WERI-Rb-1 (cell line): ENCODE measurements at regions not wholly inside any gene's neighbourhood (a gene's known extent, or its start where the extent isn't known, plus 50 kb on each side); places are given as distances from the start of the nearest gene placed in this dataset.
"Not testable (repeated sequence)": the region's sequence is repeated elsewhere in the genome, so short reads cannot be mapped to it uniquely, and the experiment has no call there.

Source experiments
- DNase-seq: peaks from one replicate; pipeline ENCODE4 v3.0.0-alpha.2; 2020
- H3K27ac ChIP-seq: fragments of 250-450 bp; sonication (Bioruptor Pico); 2 replicates; pipeline ENCODE4 v1.5.1; 2020; ENCODE audit warnings: mild to moderate bottlenecking, moderate library complexity
- H3K27me3 ChIP-seq: fragments of 250-450 bp; sonication (Bioruptor Pico); 2 replicates; pipeline ENCODE4 v1.5.1; 2021; ENCODE audit warnings: mild to moderate bottlenecking, low read depth, moderate library complexity; ENCODE audit not compliant: insufficient read depth, severe bottlenecking
- H3K36me3 ChIP-seq: fragments of 250-450 bp; sonication (Bioruptor Pico); 2 replicates; pipeline ENCODE4 v1.5.1; 2020; ENCODE audit warnings: mild to moderate bottlenecking, moderate library complexity
- H3K4me3 ChIP-seq: 2 replicates; pipeline ENCODE4 v1.5.1; 2011; ENCODE audit warnings: low read depth, mild to moderate bottlenecking, control low read depth, low read length
- H3K9me3 ChIP-seq: fragments of 250-450 bp; sonication (Bioruptor Pico); 2 replicates; pipeline ENCODE4 v1.5.1; 2021; ENCODE audit warnings: mild to moderate bottlenecking, moderate library complexity; ENCODE audit not compliant: severe bottlenecking
- CTCF ChIP-seq: IDR thresholded peaks from 2 replicates; pipeline ENCODE4 v1.5.1; 2011; ENCODE audit warnings: low read depth, mild to moderate bottlenecking, control low read depth, inconsistent platforms, low read length

GRCh38 chr15:19956124-19956796 is 585.3 kb downstream of the GOLGA6L6 start:
- H3K36me3 ChIP-seq: no peaks in the 10 kb centered on the region
- no peaks in the 10 kb centered on the region for H3K9me3 ChIP-seq
- TF ChIP-seq CTCF: no peak

GRCh38 chr15:19944261-19944888 is 597.2 kb downstream of the GOLGA6L6 start:
- no peak for TF ChIP-seq CTCF
- no peaks in the 10 kb centered on the region for H3K9me3 ChIP-seq
- H3K27me3 ChIP-seq: no peaks in the 10 kb centered on the region
- no peak overlapping the region for H3K27ac ChIP-seq
- no peaks in the 10 kb centered on the region for H3K36me3 ChIP-seq
- no peak for DNase-seq
- no peak overlapping the region for H3K4me3 ChIP-seq

More at GRCh38 chr15:19956124-19956796, 585.3 kb downstream of the GOLGA6L6 start:
- Histone ChIP-seq H3K27me3 (no peaks in the 10 kb centered on the region), H3K4me3 (no peak overlapping the region), H3K27ac (no peak overlapping the region)
- no peak for DNase-seq

- Histone ChIP-seq H3K27me3 (no peaks in the 10 kb centered on the region), H3K36me3 (no peaks in the 10 kb centered on the region), H3K27ac (no peak overlapping the region), H3K9me3 (no peaks in the 10 kb centered on the region), H3K4me3 (no peak overlapping the region)
- no peak for TF ChIP-seq CTCF
- no peak for DNase-seq
These were observed 598.1 kb downstream of the GOLGA6L6 start for GRCh38 chr15:19943515-19943914.

GRCh38 chr15:19903281-19903680 is 638.3 kb downstream of the GOLGA6L6 start:
- not testable (repeated sequence) for DNase-seq, H3K4me3 ChIP-seq, H3K27me3 ChIP-seq, H3K9me3 ChIP-seq, H3K27ac ChIP-seq, H3K36me3 ChIP-seq

- not testable (repeated sequence) for DNase-seq, H3K27ac ChIP-seq, H3K9me3 ChIP-seq, H3K4me3 ChIP-seq, H3K27me3 ChIP-seq, H3K36me3 ChIP-seq
These were observed 639.2 kb downstream of the GOLGA6L6 start for GRCh38 chr15:19902388-19902787.

- DNase-seq, H3K36me3 ChIP-seq, H3K27me3 ChIP-seq, H3K4me3 ChIP-seq, H3K27ac ChIP-seq, H3K9me3 ChIP-seq: not testable (repeated sequence)
These were observed 640.2 kb downstream of the GOLGA6L6 start for GRCh38 chr15:19901414-19901813.

GRCh38 chr15:19899021-19899824 is 642.4 kb downstream of the GOLGA6L6 start:
- TF ChIP-seq CTCF: no peak
- H3K27ac ChIP-seq: no peak overlapping the region
- H3K27me3 ChIP-seq: no peaks in the 10 kb centered on the region
- H3K9me3 ChIP-seq: no peaks in the 10 kb centered on the region
- H3K4me3 ChIP-seq: no peak overlapping the region
- no peak for DNase-seq
- no peaks in the 10 kb centered on the region for H3K36me3 ChIP-seq

GRCh38 chr15:19888811-19889210 is 652.8 kb downstream of the GOLGA6L6 start:
- not testable (repeated sequence) for H3K9me3 ChIP-seq, H3K36me3 ChIP-seq, DNase-seq, H3K27me3 ChIP-seq, H3K4me3 ChIP-seq, H3K27ac ChIP-seq

GRCh38 chr15:19844061-19844460 is 697.5 kb downstream of the GOLGA6L6 start:
- not testable (repeated sequence) for H3K27me3 ChIP-seq, H3K9me3 ChIP-seq, DNase-seq, H3K27ac ChIP-seq, H3K36me3 ChIP-seq, H3K4me3 ChIP-seq
